Caki2 (cell line): ENCODE measurements at regions not wholly inside any gene's neighbourhood (a gene's known extent, or its start where the extent isn't known, plus 50 kb on each side); places are given as distances from the start of the nearest gene placed in this dataset.
"Not testable (repeated sequence)": the region's sequence is repeated elsewhere in the genome, so short reads cannot be mapped to it uniquely, and the experiment has no call there.

ENCODE experiments used
- DNase-seq: peaks from one replicate; pipeline ENCODE4 v3.0.0-alpha.2; 2015; ENCODE audit warnings: low read depth
- in situ Hi-C: cut with HindIII; loops from 2 replicates; pipeline ENCODE4 v1.10.0; 2016; ENCODE audit warnings: low sequenced_read_pairs, low pct_unique_long_range_greater_than_20kb, mixed read lengths

- in situ Hi-C loops, result no loop called here
- DNase-seq, result no peak
These were observed 1187.5 kb upstream of the USP15 start for GRCh38 chr12:61072717-61073116.

DNA sequence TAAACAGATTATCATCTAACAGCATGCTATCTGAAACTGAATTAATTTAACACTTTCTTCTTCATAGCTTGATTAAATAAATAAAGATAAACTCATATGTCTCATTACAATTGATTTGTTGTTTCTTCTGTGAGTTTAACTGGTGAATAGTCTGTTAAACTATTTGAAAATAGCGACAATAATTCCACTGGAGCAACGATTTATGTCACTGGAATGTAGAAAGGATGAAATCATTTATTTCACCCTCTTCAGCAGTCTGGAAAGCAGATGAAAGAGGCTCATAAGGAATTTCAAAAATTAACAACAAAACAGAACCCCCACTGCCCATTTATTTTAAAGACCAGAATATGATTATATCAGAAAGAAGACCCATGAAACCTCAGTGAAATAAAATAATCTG is 1165.1 kb upstream of the USP15 start:
- in situ Hi-C loops, result no loop called here
- DNase-seq, result no peak

DNA sequence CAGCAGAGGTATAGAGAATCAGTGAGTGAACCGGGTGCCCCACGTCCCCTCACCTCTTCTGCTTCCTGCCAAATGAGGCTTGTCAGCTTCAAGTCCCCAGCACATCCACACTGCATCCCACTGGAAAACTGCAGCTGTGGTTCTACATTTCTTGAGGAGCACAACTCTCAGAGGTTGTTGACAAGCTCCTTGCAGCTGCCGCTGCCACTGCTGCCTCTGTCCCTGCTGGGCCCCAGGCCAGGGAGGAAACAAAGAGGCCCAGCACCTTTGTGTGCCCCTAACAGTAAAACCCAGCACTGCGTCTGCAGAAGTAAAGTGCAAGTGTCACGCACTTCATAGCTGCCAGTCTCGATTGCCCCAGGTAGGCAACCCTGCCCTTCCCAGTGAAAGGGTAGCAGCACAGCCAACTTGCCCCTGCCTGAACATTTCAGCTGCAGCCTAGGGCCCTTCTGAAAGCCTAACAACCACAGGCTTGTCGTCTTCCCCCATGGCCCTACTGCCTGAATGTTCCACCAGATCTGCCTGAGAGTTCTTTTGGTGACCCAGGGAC is 1162.1 kb upstream of the USP15 start:
- in situ Hi-C loops, result no loop called here
- no peak for DNase-seq

- DNase-seq, result no peak
- in situ Hi-C loops, result no loop called here
These were observed 1153.1 kb upstream of the USP15 start for GRCh38 chr12:61107118-61107517.

DNA sequence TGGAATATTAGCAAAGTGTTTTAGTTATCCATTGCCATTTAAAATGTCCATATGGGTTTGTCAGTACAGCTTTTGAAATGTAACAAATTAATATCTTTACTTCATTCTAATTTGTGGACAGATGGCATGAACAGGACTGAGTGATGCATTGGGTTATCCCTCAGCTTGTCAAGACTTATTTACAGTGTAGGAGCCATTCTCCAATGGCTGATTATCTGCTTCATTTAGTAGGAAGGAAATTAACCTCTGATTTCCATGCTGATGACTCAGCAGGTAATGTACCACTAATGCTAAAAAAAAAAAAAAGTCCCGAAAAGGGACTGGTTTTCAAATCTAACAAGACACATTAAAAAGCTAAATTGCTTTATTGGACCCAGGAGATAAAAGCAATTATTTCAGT is 1149.0 kb upstream of the USP15 start:
- no peak for DNase-seq
- in situ Hi-C loops, result no loop called here

DNA sequence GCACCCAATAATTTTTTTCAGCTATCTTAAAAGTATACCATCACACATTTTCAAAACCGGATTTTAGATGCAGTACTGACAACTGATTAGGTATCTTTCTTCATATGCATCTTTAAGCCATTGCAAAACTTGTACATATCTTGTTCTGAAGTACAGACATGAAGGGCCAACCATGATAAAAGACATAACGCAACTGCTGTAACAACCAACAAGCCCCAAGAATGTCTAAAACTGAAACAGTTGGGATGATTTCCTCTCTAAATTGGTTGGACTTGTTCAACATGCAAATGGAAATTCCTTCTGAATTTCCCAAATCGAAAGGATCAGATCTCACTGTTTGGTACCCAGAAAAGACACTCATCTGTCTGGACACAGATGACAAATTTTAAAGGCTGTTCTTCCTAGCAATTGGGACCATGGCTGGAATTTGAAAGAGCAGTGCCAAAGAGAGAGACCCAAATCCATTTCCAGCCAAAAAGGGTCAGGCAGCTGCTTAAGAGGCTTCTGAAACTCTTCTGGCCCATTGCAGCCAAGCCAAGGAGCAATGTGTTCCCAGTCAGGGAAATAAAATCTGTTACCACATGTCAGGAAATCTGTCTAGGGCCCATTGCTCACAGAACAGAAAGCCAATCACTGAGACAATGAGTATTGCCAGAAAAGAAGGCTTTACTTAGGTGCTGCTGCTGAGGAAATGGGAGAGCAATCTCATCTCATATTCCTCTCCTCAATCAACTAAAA is 1122.4 kb upstream of the USP15 start:
- DNase-seq, result no peak
- in situ Hi-C loops, result no loop called here

GRCh38 chr12:61138415-61138759 is 1121.8 kb upstream of the USP15 start:
- no peak for DNase-seq
- in situ Hi-C loops, result no loop called here

- in situ Hi-C loops, result no loop called here
- peak; percentile 16 for DNase-seq
These were observed 1098.2 kb upstream of the USP15 start for GRCh38 chr12:61161961-61162360.

GRCh38 chr12:61188801-61189595 is 1071.2 kb upstream of the USP15 start:
- in situ Hi-C loops, result no loop called here
- no peak for DNase-seq

DNA sequence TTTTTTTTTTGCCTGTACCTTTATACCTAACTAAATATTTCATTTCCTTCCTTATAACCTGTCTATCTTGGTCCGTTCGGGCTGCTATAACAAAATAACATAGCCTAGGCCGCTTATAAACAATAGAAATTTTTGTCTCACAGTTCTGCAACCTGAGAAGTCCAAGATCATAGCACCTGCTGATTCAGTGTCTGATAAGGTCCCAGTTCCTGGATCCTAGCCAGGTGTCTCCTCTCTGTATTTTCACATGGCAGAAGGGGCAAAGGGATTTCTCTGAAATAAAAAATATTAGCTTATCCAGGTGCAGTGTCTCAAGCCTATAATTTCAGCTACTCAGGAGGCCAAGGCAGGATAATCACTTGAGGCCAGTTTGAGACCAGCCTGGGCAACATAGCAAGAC is 1046.6 kb upstream of the USP15 start:
- DNase-seq, result no peak
- in situ Hi-C loops, result no loop called here

GRCh38 chr12:61220337-61220736 is 1039.9 kb upstream of the USP15 start:
- in situ Hi-C loops, result no loop called here
- no peak for DNase-seq

GRCh38 chr12:61232040-61232439 is 1028.2 kb upstream of the USP15 start:
- DNase-seq, result no peak
- in situ Hi-C loops, result no loop called here

DNA sequence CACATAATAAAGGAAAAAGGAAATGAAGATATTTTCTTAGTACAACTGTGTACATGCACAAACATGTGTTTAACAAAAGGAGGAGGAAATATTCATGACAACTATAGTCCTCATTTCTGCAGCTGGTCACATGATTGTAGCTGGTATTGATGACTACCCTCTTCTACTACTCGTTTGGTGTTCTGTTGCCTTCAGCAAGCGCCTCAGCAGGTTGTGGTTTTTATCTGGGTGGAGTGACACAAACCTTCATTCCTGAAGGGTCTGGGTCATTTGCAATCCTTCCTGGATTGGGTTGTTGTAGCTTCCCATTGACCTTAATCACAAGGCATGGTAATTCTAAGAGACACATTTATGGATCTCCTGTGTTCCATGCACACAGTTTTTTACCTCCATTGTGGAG is 1009.9 kb upstream of the USP15 start:
- DNase-seq, result no peak
- in situ Hi-C loops, result no loop called here

- in situ Hi-C loops, result no loop called here
These were observed 1009.1 kb upstream of the USP15 start for GRCh38 chr12:61251076-61251475.

DNA sequence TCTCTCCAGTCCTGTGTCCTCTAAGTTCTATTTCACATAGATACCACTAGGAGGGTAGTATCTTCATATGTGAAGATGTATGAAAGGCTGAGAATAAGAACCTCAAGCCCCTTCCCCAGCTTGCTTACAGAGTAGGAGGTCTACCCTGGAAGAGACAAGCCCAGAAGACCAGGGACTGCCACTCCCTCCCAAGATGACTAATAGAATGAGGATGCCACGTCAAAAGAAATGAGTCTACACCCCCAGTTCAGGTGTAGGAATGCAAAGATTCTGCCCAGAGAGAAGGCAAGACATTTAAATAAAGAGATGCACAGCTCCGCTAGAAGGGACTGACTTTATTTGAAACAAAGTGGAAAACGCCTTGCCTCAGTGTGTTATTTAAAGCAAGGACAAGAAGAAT is 1006.0 kb upstream of the USP15 start:
- in situ Hi-C loops, result no loop called here
- DNase-seq, result no peak

More at GRCh38 chr12:61251076-61251475, 1009.1 kb upstream of the USP15 start:
- DNase-seq, result no peak

- DNase-seq, in situ Hi-C loops: not testable (repeated sequence)
These were observed 995.9 kb upstream of the USP15 start for GRCh38 chr12:61264294-61264693.

DNA sequence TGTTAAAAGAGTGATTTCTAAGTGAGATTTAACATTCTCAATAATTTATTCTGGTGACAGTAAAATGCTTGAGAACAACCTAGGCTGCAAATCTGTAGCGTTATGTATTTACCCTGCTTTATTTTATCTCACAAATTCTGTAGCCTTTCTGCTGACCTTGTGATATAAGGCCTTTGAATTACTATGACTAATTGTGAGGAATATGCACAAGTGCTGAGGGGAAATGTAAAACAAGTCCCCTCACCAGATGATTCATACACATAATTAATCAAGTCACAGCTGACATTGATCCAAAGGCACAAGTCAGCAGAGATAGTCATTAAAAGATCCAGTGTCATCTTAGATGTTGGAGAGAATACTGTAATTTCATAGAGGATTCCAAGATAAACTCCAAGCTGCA is 992.7 kb upstream of the USP15 start:
- no peak for DNase-seq
- in situ Hi-C loops, result no loop called here

GRCh38 chr12:61272441-61272840 is 987.8 kb upstream of the USP15 start:
- in situ Hi-C loops, result no loop called here
- DNase-seq, result no peak

- DNase-seq, result no peak
These were observed 977.2 kb upstream of the USP15 start for GRCh38 chr12:61282790-61283575.

More at GRCh38 chr12:61282790-61283575, 977.2 kb upstream of the USP15 start:
- in situ Hi-C loops, result no loop called here
